Peyer's patch (tissue), 4 donors: ENCODE measurements at regions not wholly inside any gene's neighbourhood (a gene's known extent, or its start where the extent isn't known, plus 50 kb on each side); places are given as distances from the start of the nearest gene placed in this dataset.

Experiments used
- POLR2A ChIP-seq, 2 donors: fragments of 450-650 bp; IDR thresholded peaks; one replicate each; pipeline ENCODE4 v1.5.1; 2017; ENCODE audit warnings: antibody characterized with exemption in 2 of 2, mild to moderate bottlenecking in 2 of 2, moderate library complexity in 2 of 2
- TF ChIP-seq, protein P1 (sequence below), 6 experiments: fragments of 450-650 bp in 4 of 6; fragments of 200-600 bp in 2 of 6; sonication (generic) in 1 of 6; IDR thresholded peaks; one replicate each; pipeline ENCODE4 v1.5.1; 2017 to 2019; ENCODE audit warnings: antibody characterized with exemption in 6 of 6, mild to moderate bottlenecking in 3 of 6, moderate library complexity in 1 of 6

- TF ChIP-seq POLR2A (IDR thresholded peaks at IDR 0.05): no peak
- TF ChIP-seq, protein P1, sequence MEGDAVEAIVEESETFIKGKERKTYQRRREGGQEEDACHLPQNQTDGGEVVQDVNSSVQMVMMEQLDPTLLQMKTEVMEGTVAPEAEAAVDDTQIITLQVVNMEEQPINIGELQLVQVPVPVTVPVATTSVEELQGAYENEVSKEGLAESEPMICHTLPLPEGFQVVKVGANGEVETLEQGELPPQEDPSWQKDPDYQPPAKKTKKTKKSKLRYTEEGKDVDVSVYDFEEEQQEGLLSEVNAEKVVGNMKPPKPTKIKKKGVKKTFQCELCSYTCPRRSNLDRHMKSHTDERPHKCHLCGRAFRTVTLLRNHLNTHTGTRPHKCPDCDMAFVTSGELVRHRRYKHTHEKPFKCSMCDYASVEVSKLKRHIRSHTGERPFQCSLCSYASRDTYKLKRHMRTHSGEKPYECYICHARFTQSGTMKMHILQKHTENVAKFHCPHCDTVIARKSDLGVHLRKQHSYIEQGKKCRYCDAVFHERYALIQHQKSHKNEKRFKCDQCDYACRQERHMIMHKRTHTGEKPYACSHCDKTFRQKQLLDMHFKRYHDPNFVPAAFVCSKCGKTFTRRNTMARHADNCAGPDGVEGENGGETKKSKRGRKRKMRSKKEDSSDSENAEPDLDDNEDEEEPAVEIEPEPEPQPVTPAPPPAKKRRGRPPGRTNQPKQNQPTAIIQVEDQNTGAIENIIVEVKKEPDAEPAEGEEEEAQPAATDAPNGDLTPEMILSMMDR (IDR thresholded peaks at IDR 0.05): no peak
Measured at GRCh38 chr20:24772667-24773066, 176.4 kb upstream of the CST7 start.
